H1 (cell line): ENCODE measurements at regions not wholly inside any gene's neighbourhood (a gene's known extent, or its start where the extent isn't known, plus 50 kb on each side); places are given as distances from the start of the nearest gene placed in this dataset.

Source experiments
- BRCA1 ChIP-seq: IDR thresholded peaks from 2 replicates; pipeline ENCODE4 v1.6.1; 2012; ENCODE audit warnings: low read depth, low read length, improper control_type of control experiment
- CTCF ChIP-seq, 3 experiments: IDR thresholded peaks; 1 replicate in 2 of 3; 2 replicates in 1 of 3; pipeline versions ENCODE4 v1.5.1 to v1.6.1; 2011; ENCODE audit warnings: low read length in 3 of 3, mild to moderate bottlenecking in 3 of 3, inconsistent platforms in 2 of 3, low read depth in 1 of 3, moderate library complexity in 1 of 3; ENCODE audit not compliant: insufficient read depth in 1 of 3; ENCODE audit errors: control extremely low read depth in 1 of 3
- EZH2 ChIP-seq: fragments of 200-600 bp; sonication (generic); IDR thresholded peaks from 2 replicates; pipeline ENCODE4 v1.7.1; 2012; ENCODE audit warnings: low read depth, mild to moderate bottlenecking, moderate library complexity, low read length, inconsistent platforms; ENCODE audit not compliant: severe bottlenecking
- GTF2F1 ChIP-seq: IDR thresholded peaks from 2 replicates; pipeline ENCODE4 v1.6.1; 2012; ENCODE audit warnings: low read depth, low read length, improper control_type of control experiment, borderline replicate concordance
- MAFK ChIP-seq: IDR thresholded peaks from 2 replicates; pipeline ENCODE4 v1.6.1; 2012; ENCODE audit warnings: low read depth, mild to moderate bottlenecking, improper control_type of control experiment, low read length
- MAX ChIP-seq: IDR thresholded peaks from 2 replicates; pipeline ENCODE4 v1.6.1; 2012; ENCODE audit warnings: inconsistent platforms
- NANOG ChIP-seq: IDR thresholded peaks from 2 replicates; pipeline ENCODE4 v1.6.1; 2011; ENCODE audit warnings: low read length, low read depth, mild to moderate bottlenecking, inconsistent platforms; ENCODE audit not compliant: insufficient read depth, poor library complexity, severe bottlenecking
- POLR2A ChIP-seq, 2 experiments: IDR thresholded peaks; 1 replicate in 1 of 2; 2 replicates in 1 of 2; pipeline ENCODE4 v1.6.1; 2011; ENCODE audit warnings: low read depth in 2 of 2, low read length in 2 of 2, mild to moderate bottlenecking in 2 of 2; ENCODE audit errors: control extremely low read depth in 1 of 2
- SIX5 ChIP-seq: IDR thresholded peaks from 2 replicates; pipeline ENCODE4 v1.6.1; 2011; ENCODE audit warnings: mild to moderate bottlenecking, low read depth, low read length
- SUZ12 ChIP-seq: fragments of 200-600 bp; sonication (generic); IDR thresholded peaks from 2 replicates; pipeline ENCODE4 v1.6.1; 2012; ENCODE audit warnings: mild to moderate bottlenecking, inconsistent platforms, low read length, moderate library complexity, mixed read lengths
- TAF1 ChIP-seq: IDR thresholded peaks from 2 replicates; pipeline ENCODE4 v1.6.1; 2011; ENCODE audit warnings: mild to moderate bottlenecking, low read depth, low read length
- TAF7 ChIP-seq: optimal IDR thresholded peaks from 2 replicates; pipeline ENCODE3; 2011; ENCODE audit warnings: low read depth, mild to moderate bottlenecking, inconsistent platforms, low read length, moderate library complexity, borderline replicate concordance

DNA sequence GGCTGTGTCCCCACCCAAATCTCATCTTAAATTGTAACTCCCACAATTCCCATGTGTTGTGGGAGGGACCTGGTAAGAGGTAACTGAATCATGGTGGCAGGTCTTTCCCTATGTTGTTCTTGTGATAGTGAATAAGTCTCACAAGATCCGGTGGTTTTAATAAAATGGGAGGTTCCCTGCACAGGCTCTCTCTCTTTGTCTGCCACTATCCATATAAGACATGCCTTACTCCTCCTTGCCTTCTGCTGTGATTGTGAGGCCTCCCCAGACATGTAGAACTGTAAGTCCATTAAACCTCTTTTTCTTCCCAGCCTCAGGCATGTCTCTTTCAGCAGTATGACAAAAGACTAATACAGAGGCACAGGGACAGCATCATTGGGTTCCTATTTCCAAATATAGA, 381.2 kb downstream of the SFMBT2 start:
- TF ChIP-seq CTCF (IDR thresholded peaks at IDR 0.05; ENCODE audit: control extremely low read depth in 1 of 3, insufficient read depth in 1 of 3, low read depth in 1 of 3, low read length in 3 of 3) (no peak), BRCA1 (no peak), MAFK (no peak), SIX5 (no peak), SUZ12 (no peak), NANOG (no peak), POLR2A (IDR thresholded peaks at IDR 0.05; ENCODE audit: control extremely low read depth in 1 of 2, low read depth in 2 of 2, low read length in 2 of 2) (no peak), MAX (no peak), GTF2F1 (no peak), TAF7 (no peak), EZH2 (no peak), TAF1 (no peak)
